Left forelimb (tissue), 1 donor: ENCODE measurements at regions not wholly inside any gene's neighbourhood (a gene's known extent, or its start where the extent isn't known, plus 50 kb on each side); places are given as distances from the start of the nearest gene placed in this dataset.
"Not testable (repeated sequence)": the region's sequence is repeated elsewhere in the genome, so short reads cannot be mapped to it uniquely, and the experiment has no call there.

Experiments used
- DNase-seq: peaks from one replicate; pipeline ENCODE4 v3.0.0-alpha.2; 2018; ENCODE audit warnings: low spot score

GRCh38 chr6:81562169-81562568 lies 190.3 kb downstream of the TENT5A start:
- DNase-seq: no peak

GRCh38 chr6:81561731-81562130 lies 190.8 kb downstream of the TENT5A start:
- no peak for DNase-seq

DNA sequence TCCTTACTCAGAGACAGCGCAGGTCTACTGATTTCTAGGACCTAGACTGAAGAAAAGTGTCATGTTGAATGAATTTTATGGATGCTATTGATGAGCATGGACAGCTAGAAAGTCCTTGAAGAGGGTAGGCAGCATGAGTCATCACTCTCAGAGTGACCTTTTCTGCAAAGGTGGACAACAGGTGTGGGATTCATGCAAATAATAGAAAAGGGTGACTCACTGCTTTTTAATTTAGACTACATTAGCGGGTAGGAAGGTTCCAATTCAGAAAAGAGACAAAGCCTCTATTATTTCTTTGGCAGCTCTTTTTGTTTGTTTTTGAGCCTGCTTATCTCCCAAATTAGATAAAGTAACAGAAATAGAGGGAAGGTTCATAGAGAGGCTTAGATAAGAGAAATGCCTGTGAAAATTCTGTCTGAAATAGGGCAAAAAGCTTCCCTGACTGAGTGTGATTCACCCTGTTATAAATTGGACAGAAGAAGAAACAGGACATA lies 191.4 kb downstream of the TENT5A start:
- no peak for DNase-seq

DNA sequence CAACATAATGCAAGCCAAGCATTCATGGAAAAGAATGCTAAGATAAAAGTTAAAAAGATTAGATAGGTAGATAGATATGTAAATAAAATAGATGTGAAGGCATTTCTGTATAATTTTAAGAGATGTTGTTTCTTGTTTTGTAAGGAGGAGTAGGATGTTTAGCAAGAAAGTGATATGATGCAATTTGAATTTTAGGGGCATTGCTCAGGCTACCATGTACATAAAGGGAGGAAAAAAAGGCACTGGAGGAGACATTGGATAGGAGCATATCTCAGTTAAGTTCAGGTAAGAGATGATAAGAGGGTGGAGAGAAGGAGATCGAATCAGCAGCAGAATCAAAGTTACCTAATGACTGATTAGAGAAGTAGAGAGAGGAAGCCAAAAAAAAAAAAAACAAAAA lies 194.7 kb downstream of the TENT5A start:
- no peak for DNase-seq

DNA sequence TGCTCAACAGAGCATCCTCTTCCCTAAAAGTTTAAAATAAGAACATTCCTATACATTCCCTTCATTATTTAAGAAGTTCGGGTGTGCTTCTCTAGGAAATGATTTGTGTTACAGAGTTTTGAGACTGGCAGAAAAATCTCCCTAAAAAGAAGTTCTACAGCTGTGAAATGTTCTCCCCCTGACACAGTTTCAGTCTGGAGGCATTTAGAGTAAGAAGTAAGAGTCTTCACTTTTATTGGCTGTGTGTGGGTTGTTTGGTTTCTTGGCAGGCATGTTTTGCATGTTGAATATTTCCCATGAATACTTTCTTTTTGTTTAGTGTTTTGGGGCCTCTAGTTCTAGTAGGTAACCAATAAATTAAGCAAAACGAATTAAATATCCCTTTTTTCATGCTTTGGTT lies 195.9 kb downstream of the TENT5A start:
- no peak for DNase-seq

DNA sequence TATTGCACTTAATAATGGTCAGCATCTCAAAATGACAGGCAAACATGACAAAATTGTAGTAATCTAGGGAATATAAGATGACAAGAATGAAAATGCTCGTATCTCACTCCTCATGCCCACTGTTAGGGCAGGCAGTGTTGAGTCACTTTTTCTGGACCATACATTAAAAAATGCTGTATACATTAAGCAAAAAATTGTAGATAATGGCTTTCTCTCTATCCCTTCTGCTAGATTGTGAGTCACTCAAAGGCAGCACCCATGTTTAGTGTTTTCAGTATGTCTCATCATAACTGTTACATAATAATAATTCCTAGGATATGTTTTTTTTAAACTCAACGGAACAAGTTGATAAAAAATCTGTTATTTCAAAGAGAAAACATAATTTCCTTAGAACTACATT lies 199.3 kb downstream of the TENT5A start:
- no peak for DNase-seq

GRCh38 chr6:81552644-81553043 lies 199.8 kb downstream of the TENT5A start:
- no peak for DNase-seq

DNA sequence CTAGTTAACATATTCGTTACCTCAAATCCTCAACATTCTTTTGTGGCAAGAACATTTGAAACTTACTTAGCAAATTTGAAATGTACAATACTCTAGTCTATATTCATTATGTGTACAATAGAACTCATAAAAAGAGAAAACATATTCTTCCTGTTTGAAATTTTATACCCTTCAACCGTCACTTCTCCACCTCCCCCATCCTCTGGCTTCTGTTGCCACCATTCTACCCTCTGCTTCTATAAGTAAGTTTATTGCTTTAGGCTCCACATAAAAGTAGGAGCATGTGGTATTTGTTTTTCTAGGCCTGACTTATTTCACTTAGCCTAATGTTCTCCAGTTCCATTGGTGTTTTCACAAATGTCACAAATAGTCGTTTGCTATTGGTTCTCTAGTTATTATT lies 205.3 kb downstream of the TENT5A start:
- DNase-seq: no peak

DNA sequence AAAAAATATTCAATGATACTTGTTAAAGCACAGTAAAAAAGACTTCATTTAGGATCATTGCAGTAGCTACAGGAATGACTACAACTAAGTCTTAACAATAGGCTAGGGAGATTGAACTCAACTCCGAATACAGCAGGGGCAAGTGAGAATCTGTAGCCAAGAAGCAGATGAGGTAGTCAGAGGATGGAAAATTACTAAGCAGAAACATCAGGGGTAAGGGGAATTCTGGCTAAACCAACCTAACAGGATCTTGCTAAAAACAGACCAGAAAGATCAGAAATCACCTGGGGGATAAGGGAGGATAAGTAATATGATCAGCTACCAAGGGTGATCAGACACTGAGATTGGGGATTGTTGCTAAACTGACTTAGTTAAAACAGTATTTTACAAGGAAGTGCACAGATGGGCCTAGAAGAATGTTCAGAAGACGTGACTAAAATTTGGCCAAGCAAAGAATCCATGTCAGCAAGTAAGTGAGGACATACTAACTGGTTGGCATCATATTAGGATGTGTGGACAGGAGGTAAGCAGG lies 217.5 kb downstream of the TENT5A start:
- no peak for DNase-seq

GRCh38 chr6:81531869-81532561 lies 220.5 kb downstream of the TENT5A start:
- DNase-seq: no peak

- no peak for DNase-seq
Observed at GRCh38 chr6:81517455-81517854, 235.0 kb downstream of the TENT5A start.

- no peak for DNase-seq
Observed at GRCh38 chr6:81515562-81516453, 236.7 kb downstream of the TENT5A start.

DNA sequence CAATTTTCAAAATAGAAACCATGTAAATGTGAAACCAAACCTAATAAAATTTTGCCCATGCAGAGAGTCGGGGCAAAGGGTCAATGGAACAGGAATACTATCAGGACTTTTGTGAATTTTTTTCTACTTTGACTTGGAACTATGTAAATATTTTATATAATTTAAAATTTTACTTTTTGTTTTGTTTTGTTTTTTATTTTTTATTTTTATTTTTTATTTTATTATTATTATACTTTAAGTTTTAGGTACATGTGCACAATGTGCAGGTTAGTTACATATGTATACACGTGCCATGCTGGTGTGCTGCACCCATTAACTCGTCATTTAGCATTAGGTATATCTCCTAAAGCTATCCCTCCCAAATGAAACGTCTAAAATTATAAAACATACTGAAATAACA lies 238.3 kb downstream of the TENT5A start:
- not testable (repeated sequence) for DNase-seq

DNA sequence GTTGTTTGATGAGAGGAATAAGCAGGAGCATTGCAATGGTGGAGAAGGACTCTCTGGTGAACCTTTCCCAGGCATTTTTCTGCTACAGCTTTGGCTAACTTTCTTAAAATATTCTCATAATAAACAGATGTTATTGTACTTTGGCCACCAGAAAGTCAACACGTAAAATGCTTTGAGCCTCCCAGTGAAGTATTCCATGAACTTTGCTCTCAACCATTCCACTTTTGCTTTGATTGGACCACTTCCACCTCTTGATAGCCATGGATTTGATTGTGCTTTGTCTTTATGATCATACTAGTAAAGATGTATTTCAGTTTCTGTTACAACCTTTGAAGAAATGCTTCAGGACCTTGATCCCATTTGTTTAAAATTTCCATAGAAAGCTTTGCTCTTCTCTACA lies 241.1 kb downstream of the TENT5A start:
- no peak for DNase-seq

GRCh38 chr6:81495999-81496398 lies 256.5 kb downstream of the TENT5A start:
- DNase-seq: no peak

DNA sequence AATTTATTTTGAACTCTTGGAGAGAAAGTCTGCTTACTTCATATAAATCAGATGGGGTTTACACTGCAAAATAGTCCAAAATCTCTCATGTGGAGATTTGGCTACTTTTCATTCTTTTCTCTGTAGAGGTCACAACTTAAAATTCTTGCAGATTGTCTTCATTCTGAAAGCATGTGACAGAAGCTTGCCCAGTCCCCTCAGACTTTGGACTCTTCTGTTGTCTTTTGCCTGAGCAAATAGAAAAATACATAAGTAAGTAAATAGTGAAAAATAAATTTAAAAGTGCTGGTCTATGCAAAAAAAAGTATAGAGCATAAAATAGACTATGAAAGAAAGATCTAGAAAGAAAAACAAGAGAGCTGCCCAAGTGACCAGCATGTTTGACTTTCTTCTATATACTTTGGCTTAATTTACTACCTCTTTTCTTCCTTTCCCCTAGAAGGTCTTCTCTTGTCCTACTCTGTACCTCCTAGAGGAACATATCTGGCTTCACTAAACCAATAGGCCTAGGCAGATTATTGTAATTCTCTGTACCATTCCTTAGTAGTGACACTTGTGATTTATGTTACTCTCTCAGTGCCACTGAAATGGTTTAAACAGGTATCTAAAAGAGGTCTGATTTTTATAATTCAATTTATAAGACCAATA lies 260.9 kb downstream of the TENT5A start:
- DNase-seq: no peak

- no peak for DNase-seq
Observed at GRCh38 chr6:81487489-81487888, 265.0 kb downstream of the TENT5A start.

GRCh38 chr6:81486234-81486633 lies 266.2 kb downstream of the TENT5A start:
- no peak for DNase-seq

DNA sequence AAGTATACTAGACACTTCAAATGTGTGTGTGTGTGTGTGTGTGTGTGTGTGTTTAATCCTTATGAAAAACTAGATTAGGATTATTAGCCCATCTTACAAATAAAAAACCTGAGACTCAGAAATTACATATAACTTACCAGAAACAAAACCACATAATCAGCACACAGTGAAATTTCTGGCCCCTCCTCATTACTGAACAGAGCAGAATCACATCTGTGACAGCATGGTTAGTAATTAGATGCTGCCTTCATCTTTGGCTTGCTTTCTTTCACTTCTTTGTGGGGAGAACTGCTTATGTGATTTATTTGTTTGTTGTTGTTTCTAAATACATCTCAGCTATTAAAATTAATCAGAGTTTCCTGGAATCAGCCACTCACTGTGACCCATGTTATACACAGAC lies 267.1 kb downstream of the TENT5A start:
- DNase-seq: no peak

- DNase-seq: no peak
Observed at GRCh38 chr6:81484251-81484650, 268.2 kb downstream of the TENT5A start.

DNA sequence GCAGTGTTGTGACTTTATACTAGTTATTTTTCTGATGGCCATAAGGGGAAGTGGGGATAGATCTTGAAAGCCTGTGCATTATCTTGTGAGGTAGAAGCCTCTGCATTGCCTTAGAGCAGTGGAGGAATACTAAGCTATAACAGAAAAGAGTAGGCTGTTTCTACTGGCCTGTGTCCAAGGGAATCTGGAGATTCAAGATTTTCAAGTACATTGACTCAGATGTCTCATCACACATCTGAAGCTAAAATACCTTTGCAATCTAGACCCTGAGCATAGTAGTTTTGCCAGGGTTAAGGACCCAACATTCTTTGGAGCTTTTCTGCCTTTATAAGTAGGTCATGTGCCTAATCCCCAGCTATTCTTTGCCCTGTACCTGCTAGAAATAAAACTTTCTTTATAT lies 272.3 kb downstream of the TENT5A start:
- DNase-seq: no peak

DNA sequence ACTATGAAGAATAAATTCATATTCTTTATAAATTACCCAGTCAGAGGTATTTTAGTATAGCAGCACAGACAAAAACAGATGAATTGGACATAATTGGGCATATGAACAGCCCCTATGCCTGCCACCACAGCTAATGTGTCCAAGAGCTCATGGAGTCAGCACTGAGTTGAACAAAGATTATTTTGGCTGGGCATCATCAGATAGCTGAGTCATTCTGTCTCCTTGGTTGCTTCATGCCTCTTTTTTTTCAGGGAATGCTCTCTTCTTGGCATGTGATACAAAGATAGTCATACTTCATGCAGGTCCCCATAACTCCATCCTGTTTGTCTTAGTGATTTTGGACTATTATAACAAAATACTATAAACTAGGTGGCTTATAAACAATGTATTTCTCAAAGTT lies 275.6 kb downstream of the TENT5A start:
- no peak for DNase-seq

- no peak for DNase-seq
Observed at GRCh38 chr6:81475646-81476045, 276.8 kb downstream of the TENT5A start.
